GM23338 (cell line): ENCODE measurements at regions not wholly inside any gene's neighbourhood (a gene's known extent, or its start where the extent isn't known, plus 50 kb on each side); places are given as distances from the start of the nearest gene placed in this dataset.

Source experiments
- ATAC-seq: fragments of 200-7000 bp; cut with Tn5 transposase; 3 replicates; pipeline ENCODE4 v1.9.1; 2020
- DNase-seq: peaks from one replicate; pipeline ENCODE4 v3.0.0-alpha.2; 2015; ENCODE audit warnings: low spot score
- H2AFZ ChIP-seq: fragments of 200-600 bp; sonication (generic); 2 replicates; pipeline ENCODE4 v1.8.0; 2016; ENCODE audit warnings: antibody characterized with exemption, mild to moderate bottlenecking, moderate library complexity
- H3F3A ChIP-seq: fragments of 200-600 bp; sonication (generic); replicated peaks from 2 replicates; pipeline ENCODE4 v1.8.0; 2017; ENCODE audit warnings: antibody characterized with exemption, mixed run types, low read depth
- H3K27ac ChIP-seq: fragments of 200-600 bp; sonication (generic); 2 replicates; pipeline ENCODE4 v1.6.1; 2016; ENCODE audit warnings: low read depth
- H3K27me3 ChIP-seq: fragments of 200-600 bp; sonication (generic); 2 replicates; pipeline ENCODE4 v1.8.0; 2016; ENCODE audit warnings: mild to moderate bottlenecking, mixed run types, moderate library complexity; ENCODE audit not compliant: insufficient read depth
- H3K36me3 ChIP-seq: fragments of 200-600 bp; sonication (generic); 2 replicates; pipeline ENCODE4 v1.8.0; 2016; ENCODE audit warnings: mild to moderate bottlenecking; ENCODE audit not compliant: insufficient read depth
- H3K4me1 ChIP-seq: fragments of 200-600 bp; sonication (generic); 2 replicates; pipeline ENCODE4 v1.8.0; 2016; ENCODE audit warnings: mild to moderate bottlenecking, moderate library complexity; ENCODE audit not compliant: insufficient read depth
- H3K4me2 ChIP-seq: fragments of 200-600 bp; sonication (generic); 2 replicates; pipeline ENCODE4 v1.7.1; 2017; ENCODE audit warnings: mixed run types
- H3K4me3 ChIP-seq: fragments of 200-600 bp; sonication (generic); 2 replicates; pipeline ENCODE4 v1.6.1; 2016; ENCODE audit warnings: mixed run types
- H3K79me2 ChIP-seq: fragments of 200-600 bp; sonication (generic); replicated peaks from 2 replicates; pipeline ENCODE4 v1.8.0; 2017; ENCODE audit warnings: mild to moderate bottlenecking; ENCODE audit not compliant: insufficient read depth
- H3K9me2 ChIP-seq: fragments of 200-600 bp; sonication (generic); 2 replicates; pipeline ENCODE4 v1.8.0; 2017; ENCODE audit not compliant: insufficient read depth
- H4K20me1 ChIP-seq: fragments of 200-600 bp; sonication (generic); replicated peaks from 2 replicates; pipeline ENCODE4 v1.8.0; 2017; ENCODE audit warnings: mild to moderate bottlenecking; ENCODE audit not compliant: insufficient read depth
- H3K27ac Mint-ChIP-seq: 2 replicates; pipeline ENCODE4 v1.8.0; 2020; ENCODE audit warnings: inconsistent platforms, mild to moderate bottlenecking, moderate library complexity, mixed read lengths
- H3K27me3 Mint-ChIP-seq: 3 replicates; pipeline ENCODE4 v1.8.0; 2022; ENCODE audit warnings: low read depth, mild to moderate bottlenecking, moderate library complexity, mixed read lengths, inconsistent platforms; ENCODE audit not compliant: insufficient read depth, poor library complexity
- H3K36me3 Mint-ChIP-seq: 3 replicates; pipeline ENCODE4 v1.8.0; 2021; ENCODE audit warnings: low read depth, mild to moderate bottlenecking, inconsistent platforms, moderate library complexity, mixed read lengths
- H3K4me1 Mint-ChIP-seq: 3 replicates; pipeline ENCODE4 v1.8.0; 2020; ENCODE audit warnings: mild to moderate bottlenecking, inconsistent platforms, mixed read lengths
- H3K4me3 Mint-ChIP-seq: 3 replicates; pipeline ENCODE4 v1.8.0; 2021; ENCODE audit warnings: moderate library complexity, mild to moderate bottlenecking, inconsistent platforms, mixed read lengths
- H3K9me3 Mint-ChIP-seq: 3 replicates; pipeline ENCODE4 v1.8.0; 2020; ENCODE audit warnings: moderate library complexity, mild to moderate bottlenecking, inconsistent platforms, mixed read lengths
- CREB1 ChIP-seq: fragments of 250-450 bp; sonication (Bioruptor Pico); IDR thresholded peaks from 2 replicates; pipeline ENCODE4 v1.5.0; 2020; ENCODE audit warnings: low read depth, mild to moderate bottlenecking, moderate library complexity
- CTCF ChIP-seq, 2 experiments: fragments of 200-600 bp in 1 of 2; sonication (generic) in 1 of 2; conservative IDR thresholded peaks; 2 replicates each; pipeline versions ENCODE4 v1.5.1 to v1.6.1; 2016 to 2017; ENCODE audit warnings: antibody characterized with exemption in 2 of 2, low read depth in 2 of 2, mild to moderate bottlenecking in 2 of 2, moderate library complexity in 1 of 2
- ETS1 ChIP-seq: IDR thresholded peaks from 2 replicates; pipeline ENCODE4 v1.6.1; 2016; ENCODE audit warnings: antibody characterized with exemption
- JUNB ChIP-seq: IDR thresholded peaks from one replicate; pipeline ENCODE4 v1.6.1; 2016; ENCODE audit warnings: antibody characterized with exemption; ENCODE audit not compliant: unreplicated experiment
- POLR2AphosphoS5 ChIP-seq: IDR thresholded peaks from 2 replicates; pipeline ENCODE4 v1.6.1; 2016; ENCODE audit warnings: antibody characterized with exemption, low read depth
- REST ChIP-seq: IDR thresholded peaks from one replicate; pipeline ENCODE4 v1.6.1; 2018; ENCODE audit warnings: antibody characterized with exemption; ENCODE audit not compliant: unreplicated experiment
- STAT1 ChIP-seq: IDR thresholded peaks from one replicate; pipeline ENCODE4 v1.6.1; 2016; ENCODE audit warnings: antibody characterized with exemption; ENCODE audit not compliant: unreplicated experiment
- ZNF114 ChIP-seq: fragments of 250-450 bp; sonication (Bioruptor Pico); IDR thresholded peaks from 2 replicates; pipeline ENCODE4 v1.5.0; 2020; ENCODE audit warnings: mild to moderate bottlenecking, moderate library complexity
- ZNF331 ChIP-seq: fragments of 250-450 bp; sonication (Bioruptor Pico); IDR thresholded peaks from 2 replicates; pipeline ENCODE4 v1.5.0; 2020; ENCODE audit warnings: low read depth, mild to moderate bottlenecking, moderate library complexity
- ZNF462 ChIP-seq: fragments of 250-450 bp; sonication (Bioruptor Pico); IDR thresholded peaks from 2 replicates; pipeline ENCODE4 v1.5.0; 2020; ENCODE audit warnings: mild to moderate bottlenecking, moderate library complexity

- no peak for TF ChIP-seq REST
- TF ChIP-seq ETS1, result no peak
- TF ChIP-seq ZNF331 (CRISPR knock-in tag), result no peak
- TF ChIP-seq STAT1, result no peak
- TF ChIP-seq ZNF114 (CRISPR knock-in tag), result no peak
- TF ChIP-seq POLR2AphosphoS5, result no peak
- TF ChIP-seq CREB1, result no peak
- TF ChIP-seq CTCF (conservative IDR thresholded peaks at IDR 0.05; ENCODE audit: low read depth in 2 of 2), result no peak
- TF ChIP-seq JUNB, result no peak
These were observed 134.6 kb downstream of the BTG1 start (continued) for GRCh38 chr12:92010853-92011701.

- H2AFZ ChIP-seq, result 0 out of 2 replicates have a peak overlapping the region, but pooled peaks have one; percentile 18
- DNase-seq, result no peak
- H3K4me1 ChIP-seq, result no peaks in the 10 kb centered on the region
- TF ChIP-seq CREB1 (no peak), POLR2AphosphoS5 (no peak), ZNF462 (no peak), STAT1 (no peak)
These were observed 135.3 kb downstream of the BTG1 start for GRCh38 chr12:92010368-92010767.

More at GRCh38 chr12:92010368-92010767, 135.3 kb downstream of the BTG1 start:
- Mint-ChIP-seq H3K4me1 (peaks cover 7% of the 10 kb centered on the region; the same call in 1 of the 3 replicates), H3K36me3 (no peaks in the 10 kb centered on the region), H3K4me3 (no peak overlapping the region), H3K27me3 (no peaks in the 10 kb centered on the region), H3K27ac (no peak overlapping the region), H3K9me3 (no peaks in the 10 kb centered on the region)
- no peak overlapping the region for H3K27ac ChIP-seq
- H3F3A ChIP-seq, result no peaks in the 10 kb centered on the region
- H3K9me2 ChIP-seq, result peaks cover 6% of the 10 kb centered on the region; the same call in 1 of the 2 replicates
- no peaks in the 10 kb centered on the region for H3K36me3 ChIP-seq
- no peaks in the 10 kb centered on the region for H4K20me1 ChIP-seq
- no peaks in the 10 kb centered on the region for H3K27me3 ChIP-seq
- H3K79me2 ChIP-seq, result no peaks in the 10 kb centered on the region
- H3K4me2 ChIP-seq, result no peak overlapping the region
- no peak overlapping the region for H3K4me3 ChIP-seq
- ATAC-seq, result no peak
